ENCODE measurements at regions not wholly inside any gene's neighbourhood (a gene's known extent, or its start where the extent isn't known, plus 50 kb on each side); places are given as distances from the start of the nearest gene placed in this dataset.
"Not testable (repeated sequence)": the region's sequence is repeated elsewhere in the genome, so short reads cannot be mapped to it uniquely, and the experiment has no call there.

- not testable (repeated sequence) for DNase-seq
Measured at GRCh38 chr1:95167503-95167902, 50.3 kb downstream of the TLCD4 start.

GRCh38 chr1:95168028-95168427 is 50.9 kb downstream of the TLCD4 start:
- DNase-seq, result no peak

GRCh38 chr1:95168761-95169351 is 51.7 kb downstream of the TLCD4 start:
- no peak for DNase-seq

GRCh38 chr1:95169548-95169947 is 52.4 kb downstream of the TLCD4 start:
- no peak for DNase-seq

GRCh38 chr1:95171270-95172245 is 54.4 kb downstream of the TLCD4 start:
- DNase-seq, result no peak

- no peak for DNase-seq
Measured at GRCh38 chr1:95176861-95177260, 57.1 kb upstream of the RWDD3 start.

- peak; percentile 32 for DNase-seq
Measured at GRCh38 chr1:95179205-95179986, 54.6 kb upstream of the RWDD3 start.

- DNase-seq, result no peak
Measured at GRCh38 chr1:95180371-95180770, 53.6 kb upstream of the RWDD3 start.

- no peak for DNase-seq
Measured at GRCh38 chr1:95181096-95181495, 52.9 kb upstream of the RWDD3 start.

GRCh38 chr1:95183952-95184351 is 50.1 kb upstream of the RWDD3 start:
- no peak for DNase-seq
